ENCODE measurements at regions not wholly inside any gene's neighbourhood (a gene's known extent, or its start where the extent isn't known, plus 50 kb on each side); places are given as distances from the start of the nearest gene placed in this dataset.

DNA sequence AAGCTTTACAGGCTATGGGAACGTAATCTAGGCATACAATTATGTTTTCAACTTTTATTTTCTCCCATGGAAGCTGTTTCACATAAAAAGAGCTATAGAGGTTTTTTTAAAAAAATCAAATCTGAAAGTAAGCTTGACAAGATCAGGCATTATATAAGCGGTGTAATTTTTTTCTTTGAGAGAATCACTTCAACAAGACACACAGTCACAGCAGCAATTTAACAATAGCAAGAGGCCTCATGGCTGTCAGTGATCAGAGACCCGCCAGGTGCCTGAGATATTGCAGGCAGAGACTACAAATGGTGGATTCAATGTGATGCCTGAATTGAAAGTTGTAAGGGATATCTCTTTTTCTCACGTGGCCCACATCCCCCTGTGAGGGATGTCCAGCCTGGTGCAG lies 270.5 kb upstream of the TBC1D5 start:
- TF ChIP-seq CTCF (conservative IDR thresholded peaks at IDR 0.05; ENCODE audit: low read depth in 2 of 2) (no peak), EZH2 (IDR thresholded peaks at IDR 0.05; ENCODE audit: low read depth, unreplicated experiment) (no peak), REST (IDR thresholded peaks at IDR 0.05; ENCODE audit: unreplicated experiment) (no peak)
